ENCODE measurements at regions not wholly inside any gene's neighbourhood (a gene's known extent, or its start where the extent isn't known, plus 50 kb on each side); places are given as distances from the start of the nearest gene placed in this dataset.

GRCh38 chr4:34009951-34010350 lies 2234.4 kb downstream of the ARAP2 start:
- ATAC-seq (ENCODE audit: poor library complexity) (no peak), DNase-seq (no peak)
- intact Hi-C loops (cut with DNase I) = no loop called here

DNA sequence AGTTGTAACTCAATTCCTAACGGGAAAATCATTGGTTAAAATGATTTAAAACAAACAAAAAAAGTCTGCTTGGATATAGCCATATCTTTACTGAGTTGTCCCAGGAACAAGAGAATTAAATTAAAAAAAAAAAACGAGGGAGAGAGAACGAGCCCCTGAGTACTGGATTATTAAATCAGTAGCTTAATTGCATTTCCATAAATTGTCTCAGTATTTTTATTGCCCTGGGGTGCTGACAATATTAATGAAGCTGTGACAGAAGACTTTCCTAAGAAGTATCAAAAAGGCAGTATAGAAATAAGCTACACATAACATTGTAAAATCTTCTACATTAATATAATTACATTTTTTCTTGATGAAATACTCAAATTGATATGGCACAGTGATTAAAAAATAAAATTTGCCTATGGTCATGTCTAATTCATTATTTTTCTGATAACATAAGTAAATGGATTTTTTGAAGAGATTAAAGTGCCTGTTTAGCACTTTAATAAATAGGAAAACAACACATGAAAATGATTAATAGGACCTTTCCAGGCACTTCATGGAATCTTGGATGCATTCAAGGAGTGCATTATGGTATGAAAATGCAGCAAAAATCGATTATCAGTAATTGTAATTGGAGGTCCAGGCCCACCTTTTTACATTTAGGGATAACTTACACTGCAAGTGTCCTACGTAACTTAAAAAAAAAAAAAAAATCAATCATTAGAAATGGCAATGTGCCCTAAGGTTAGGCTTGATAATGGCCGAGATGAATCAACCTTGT lies 2233.4 kb downstream of the ARAP2 start:
- DNase-seq (no peak), ATAC-seq (ENCODE audit: poor library complexity) (no peak)
- intact Hi-C loops (cut with DNase I) = no loop called here

DNA sequence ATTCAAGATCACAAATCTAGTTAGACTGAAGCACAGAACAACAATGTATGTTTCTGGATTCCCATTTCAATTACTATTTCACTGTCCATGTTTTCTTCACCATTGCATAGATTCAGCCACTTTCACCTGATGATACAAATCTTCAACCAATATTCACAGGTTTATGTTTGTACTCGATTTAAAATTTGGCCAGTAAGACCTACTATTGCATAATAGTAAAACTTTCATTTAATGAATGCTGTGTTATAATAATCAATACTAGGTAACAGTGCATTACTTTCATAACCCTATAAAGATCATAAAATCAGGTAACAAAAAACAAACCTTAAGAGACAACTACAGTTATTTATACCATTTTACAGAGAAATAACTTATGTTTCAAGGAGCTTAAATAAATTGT lies 2209.1 kb downstream of the ARAP2 start:
- intact Hi-C loops (cut with DNase I) = no loop called here
- DNase-seq = no peak
- ATAC-seq (ENCODE audit: poor library complexity) = no peak

GRCh38 chr4:34037280-34037679 lies 2207.0 kb downstream of the ARAP2 start:
- DNase-seq (no peak), ATAC-seq (ENCODE audit: poor library complexity) (no peak)
- intact Hi-C loops (cut with DNase I) = no loop called here

DNA sequence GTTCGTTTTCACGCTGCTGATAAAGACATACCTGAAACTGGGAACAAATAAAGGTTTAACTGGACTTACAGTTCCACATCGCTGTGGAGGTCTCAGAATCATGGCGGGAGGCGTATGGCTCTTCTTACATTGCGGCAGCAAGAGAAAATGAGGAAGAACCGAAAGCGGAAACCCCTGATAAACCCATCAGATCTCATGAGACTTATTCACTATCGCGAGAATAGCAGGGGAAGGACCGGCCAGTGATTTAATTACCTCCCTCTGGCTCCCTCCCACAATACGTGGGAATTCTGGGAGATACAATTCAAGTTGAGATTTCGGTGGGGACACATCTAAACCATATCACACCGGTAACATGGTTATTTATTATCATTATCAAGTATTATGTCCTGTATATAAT lies 2204.5 kb downstream of the ARAP2 start:
- DNase-seq (no peak), ATAC-seq (ENCODE audit: poor library complexity) (no peak)
- intact Hi-C loops (cut with DNase I) = no loop called here

- ATAC-seq (ENCODE audit: poor library complexity) (no peak), DNase-seq (no peak)
- intact Hi-C loops (cut with DNase I) = no loop called here
Measured at GRCh38 chr4:34043131-34043530, 2201.2 kb downstream of the ARAP2 start.

- intact Hi-C loops (cut with DNase I) = no loop called here
- DNase-seq = no peak
- no peak for ATAC-seq (ENCODE audit: poor library complexity)
Measured at GRCh38 chr4:34046580-34046979, 2197.7 kb downstream of the ARAP2 start.

DNA sequence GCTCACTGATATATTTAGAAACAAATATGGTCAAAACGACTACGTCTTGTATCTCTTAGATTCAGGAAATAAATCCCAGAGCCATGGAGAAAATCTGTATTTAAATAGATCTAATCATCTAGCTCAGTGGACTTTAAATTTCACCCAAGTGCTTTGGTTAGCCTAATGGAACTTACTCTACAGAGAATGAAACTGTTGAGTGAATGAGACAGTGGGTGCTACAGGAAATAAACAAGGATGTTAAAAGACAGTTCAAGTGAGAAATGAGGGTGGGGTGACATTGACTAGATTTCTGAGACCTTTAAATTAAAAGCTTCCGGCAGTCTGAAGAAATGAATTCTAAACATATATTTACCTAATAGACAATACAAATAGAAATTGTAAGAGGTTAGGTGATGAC lies 2197.0 kb downstream of the ARAP2 start:
- intact Hi-C loops (cut with DNase I) = no loop called here
- ATAC-seq (ENCODE audit: poor library complexity) (no peak), DNase-seq (no peak)

GRCh38 chr4:34066126-34066525 lies 2178.2 kb downstream of the ARAP2 start:
- intact Hi-C loops (cut with DNase I) = no loop called here
- ATAC-seq (ENCODE audit: poor library complexity) = no peak

GRCh38 chr4:34091451-34091850 lies 2152.9 kb downstream of the ARAP2 start:
- ATAC-seq (ENCODE audit: poor library complexity) = no peak
- DNase-seq = no peak
- intact Hi-C loops (cut with DNase I) = no loop called here

More at GRCh38 chr4:34066126-34066525, 2178.2 kb downstream of the ARAP2 start:
- DNase-seq = no peak

DNA sequence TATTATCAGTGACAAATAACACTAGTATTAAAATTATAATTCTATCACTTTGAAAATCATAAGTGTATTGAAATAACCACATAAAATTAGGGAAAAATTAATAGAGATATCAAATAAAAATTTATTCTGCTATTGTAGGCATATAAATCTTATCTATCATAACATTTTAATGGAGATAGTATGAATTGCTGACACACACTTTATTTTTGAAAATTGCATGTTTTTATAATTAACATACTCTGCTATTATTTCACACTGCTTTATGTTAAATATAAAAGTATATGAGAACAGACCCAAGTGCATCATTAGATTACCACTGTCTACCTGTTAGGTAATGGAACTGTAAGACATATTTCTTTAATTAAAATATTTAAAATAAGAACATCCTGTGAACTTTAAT lies 2150.2 kb downstream of the ARAP2 start:
- DNase-seq (no peak), ATAC-seq (ENCODE audit: poor library complexity) (no peak)
- intact Hi-C loops (cut with DNase I) = no loop called here

DNA sequence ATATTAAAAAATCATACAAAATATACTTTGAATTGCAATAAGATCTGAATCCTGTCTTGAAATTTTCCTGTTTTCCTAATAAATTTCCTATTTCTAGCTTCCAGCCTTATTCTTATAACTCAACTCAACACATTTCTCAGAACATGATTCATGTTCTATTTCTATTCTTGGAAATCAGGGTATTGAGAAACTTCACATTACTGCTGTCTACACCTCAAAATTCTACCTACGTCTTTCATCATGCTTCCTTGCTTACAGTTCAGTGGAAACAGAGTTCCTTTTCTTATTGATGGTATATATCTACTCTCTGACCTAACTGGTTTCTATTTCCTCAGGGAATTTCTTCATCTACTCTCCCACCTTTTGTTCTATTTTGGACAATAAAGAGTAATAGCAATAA lies 2139.0 kb downstream of the ARAP2 start:
- intact Hi-C loops (cut with DNase I) = no loop called here
- DNase-seq = no peak
- no peak for ATAC-seq (ENCODE audit: poor library complexity)

GRCh38 chr4:34108391-34108790 lies 2135.9 kb downstream of the ARAP2 start:
- DNase-seq = no peak
- intact Hi-C loops (cut with DNase I) = no loop called here
- ATAC-seq (ENCODE audit: poor library complexity) = no peak

GRCh38 chr4:34112573-34112972 lies 2131.7 kb downstream of the ARAP2 start:
- DNase-seq (no peak), ATAC-seq (ENCODE audit: poor library complexity) (no peak)
- intact Hi-C loops (cut with DNase I) = no loop called here

- no peak for DNase-seq
- intact Hi-C loops (cut with DNase I) = no loop called here
- ATAC-seq (ENCODE audit: poor library complexity) = no peak
Measured at GRCh38 chr4:34138385-34138784, 2105.9 kb downstream of the ARAP2 start.

DNA sequence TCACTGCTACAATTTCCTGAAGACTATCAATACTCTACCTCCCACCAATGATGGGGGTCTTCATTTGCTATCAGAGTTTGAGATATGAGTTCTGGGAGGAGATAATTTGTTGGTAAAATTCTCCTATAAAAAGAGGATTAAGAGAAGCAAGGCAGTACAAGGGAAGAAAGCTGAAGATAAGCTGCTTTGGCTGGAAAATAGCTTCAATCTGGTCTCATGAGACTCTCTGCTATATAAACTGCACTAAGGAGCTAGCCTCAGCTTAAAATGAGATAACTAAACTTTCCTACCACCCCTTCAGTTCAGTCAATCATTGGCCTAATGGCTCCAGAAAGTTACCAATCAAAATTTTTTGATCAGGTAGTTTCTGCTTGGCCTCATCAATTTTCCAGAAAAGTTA lies 2105.0 kb downstream of the ARAP2 start:
- ATAC-seq (ENCODE audit: poor library complexity) = no peak
- intact Hi-C loops (cut with DNase I) = no loop called here
- DNase-seq = no peak

DNA sequence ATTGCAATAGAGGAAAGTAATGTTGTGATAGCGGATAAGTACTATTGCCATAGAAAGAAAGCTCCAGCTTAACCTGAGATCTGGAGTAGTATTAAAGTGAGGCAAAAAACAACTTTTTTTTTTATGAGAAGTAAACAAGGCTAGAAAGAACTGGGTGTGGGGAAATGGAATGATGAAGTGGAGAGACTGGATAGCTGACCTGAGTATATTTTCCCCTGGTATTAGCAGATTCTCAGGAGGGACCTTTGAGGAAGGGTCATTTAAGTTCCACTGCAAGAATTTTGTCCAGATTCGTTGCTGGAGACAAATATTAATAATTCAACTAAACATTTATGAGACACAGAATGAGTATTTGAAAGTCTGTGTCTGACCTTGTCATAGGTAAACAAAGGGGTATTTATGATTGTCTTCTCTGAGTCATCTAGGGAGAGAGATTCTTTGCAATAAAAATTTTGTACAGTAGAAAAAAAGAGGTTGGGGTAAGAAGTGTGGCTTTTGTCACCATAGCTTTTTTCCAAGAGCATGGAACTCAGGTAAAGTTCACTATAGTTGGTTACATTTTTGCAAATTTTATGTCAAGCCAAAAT lies 2095.9 kb downstream of the ARAP2 start:
- no peak for ATAC-seq (ENCODE audit: poor library complexity)

DNA sequence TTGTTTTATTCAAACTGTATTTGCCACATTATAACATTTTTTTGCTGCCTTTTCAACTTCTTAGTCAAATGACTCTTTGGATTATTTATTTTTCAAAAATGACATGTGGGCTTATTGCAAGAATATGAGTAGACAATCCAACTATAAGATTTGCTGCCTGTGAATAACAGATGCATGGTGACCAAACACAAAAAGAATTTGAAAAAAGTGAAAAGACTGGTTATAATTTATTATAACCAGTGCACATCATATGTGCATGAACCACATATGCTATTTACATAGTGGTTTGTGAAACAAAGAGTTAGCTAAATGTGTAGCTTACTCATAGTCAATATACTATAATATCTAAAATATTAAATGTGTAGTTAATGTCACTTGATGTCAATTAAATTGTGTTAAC lies 2086.8 kb downstream of the ARAP2 start:
- ATAC-seq (ENCODE audit: poor library complexity) (no peak), DNase-seq (no peak)
- intact Hi-C loops (cut with DNase I) = no loop called here

More for the DNA sequence above, 2095.9 kb downstream of the ARAP2 start:
- intact Hi-C loops (cut with DNase I) = no loop called here
- no peak for DNase-seq

GRCh38 chr4:34158878-34159277 lies 2085.4 kb downstream of the ARAP2 start:
- DNase-seq = no peak
- ATAC-seq (ENCODE audit: poor library complexity) = no peak
- intact Hi-C loops (cut with DNase I) = no loop called here

- intact Hi-C loops (cut with DNase I) = no loop called here
- no peak for DNase-seq
Measured at GRCh38 chr4:34170946-34171345, 2073.4 kb downstream of the ARAP2 start.

GRCh38 chr4:34176609-34177008 lies 2067.7 kb downstream of the ARAP2 start:
- intact Hi-C loops (cut with DNase I) = no loop called here
- DNase-seq (no peak), ATAC-seq (ENCODE audit: poor library complexity) (no peak)

More at GRCh38 chr4:34170946-34171345, 2073.4 kb downstream of the ARAP2 start:
- no peak for ATAC-seq (ENCODE audit: poor library complexity)
